K562 (cell line): ENCODE measurements at regions not wholly inside any gene's neighbourhood (a gene's known extent, or its start where the extent isn't known, plus 50 kb on each side); places are given as distances from the start of the nearest gene placed in this dataset.
A peak's percentile ranks its signal among the peaks of the same experiment; 100 is the strongest.
"Not testable (repeated sequence)": the region's sequence is repeated elsewhere in the genome, so short reads cannot be mapped to it uniquely, and the experiment has no call there.

Experiments
- ATAC-seq: fragments of 200-7000 bp; cut with Tn5 transposase; 3 replicates; pipeline ENCODE4 v1.9.1; 2020; ENCODE audit warnings: moderate library complexity
- BruUV-seq: library from RNA; stranded (reverse); fragments of 400-500 nt; replicated peaks from 2 replicates; lab custom pipeline; 2021; lab: Mats Ljungman, UMichigan
- CTCF ChIA-PET: fragments of 300-600 bp; formaldehyde crosslinking; extraction: SDS; loops from one replicate; lab custom pipeline; 2021; ENCODE audit warnings: low intra/inter-chr PET ratio; lab: Yijun Ruan, JAX
- POLR2A ChIA-PET: fragments of 300-600, 350-650 bp; sonication (Branson Sonifier 250); formaldehyde crosslinking; extraction: SDS; loops from one replicate; lab custom pipeline; 2021; ENCODE audit warnings: antibody characterized with exemption, inconsistent platforms; lab: Yijun Ruan, JAX
- DNase-seq, 4 experiments: peaks; one replicate each; pipeline versions ENCODE4 v3.0.0 to v3.0.0-alpha.2; 2011 to 2018; ENCODE audit warnings: low spot score in 3 of 4, mixed read lengths in 3 of 4; ENCODE audit errors: extremely low read depth in 1 of 4
- FAIRE-seq: peaks from 2 replicates; lab custom pipeline; 2011; peaks lifted over from hg19 to GRCh38; lab: Jason Lieb, UNC
- H2AFZ ChIP-seq: 2 replicates; pipeline ENCODE4 v1.6.0; 2011; ENCODE audit warnings: low read depth, low read length, control low read depth, inconsistent platforms
- H3K27ac ChIP-seq: fragments of 200-600 bp; 3 replicates; pipeline ENCODE4 v1.8.0; 2011; ENCODE audit warnings: low read depth, mild to moderate bottlenecking, control low read depth, inconsistent platforms, low read length, moderate library complexity, mixed read lengths; ENCODE audit errors: extremely low read depth
- H3K27me3 ChIP-seq, 2 experiments: fragments of 300-600 bp in 1 of 2; 2 replicates in 1 of 2; 3 replicates in 1 of 2; pipeline versions ENCODE4 v1.6.0 to v1.8.0; 2011; ENCODE audit warnings: inconsistent platforms in 2 of 2, low read length in 2 of 2, mild to moderate bottlenecking in 1 of 2, mixed read lengths in 1 of 2, moderate library complexity in 1 of 2; ENCODE audit not compliant: control insufficient read depth in 2 of 2, insufficient read depth in 2 of 2
- H3K36me3 ChIP-seq: fragments of 300-600 bp; 3 replicates; pipeline ENCODE4 v1.8.0; 2011; ENCODE audit warnings: mild to moderate bottlenecking, low read length, inconsistent platforms; ENCODE audit not compliant: control insufficient read depth, insufficient read depth
- H3K4me1 ChIP-seq, 2 experiments: fragments of 200-600 bp in 1 of 2; replicated peaks in 1 of 2; 2 replicates in 1 of 2; 3 replicates in 1 of 2; pipeline versions ENCODE4 v1.5.1 to v1.8.0; 2011; ENCODE audit warnings: inconsistent platforms in 2 of 2, low read length in 2 of 2, mild to moderate bottlenecking in 1 of 2, mixed read lengths in 1 of 2, moderate library complexity in 1 of 2; ENCODE audit not compliant: control insufficient read depth in 2 of 2, insufficient read depth in 2 of 2
- H3K4me2 ChIP-seq: 2 replicates; pipeline ENCODE4 v1.6.1; 2011; ENCODE audit warnings: low read length, control low read depth, inconsistent platforms, mixed read lengths; ENCODE audit not compliant: insufficient read depth
- H3K4me3 ChIP-seq: fragments of 200-600 bp; sonication (generic), shearing (Covaris generic); 2 replicates; pipeline ENCODE4 v1.5.1; 2016; ENCODE audit warnings: control low read depth, inconsistent platforms
- H3K79me2 ChIP-seq: fragments of 200-600 bp; 3 replicates; pipeline ENCODE4 v1.8.0; 2011; ENCODE audit warnings: low read length, inconsistent platforms; ENCODE audit not compliant: control insufficient read depth, insufficient read depth
- H3K9ac ChIP-seq, 2 experiments: 2 replicates each; pipeline versions ENCODE4 v1.6.0 to v1.6.1; 2011; ENCODE audit warnings: low read depth in 2 of 2, low read length in 2 of 2, control low read depth in 1 of 2, inconsistent platforms in 1 of 2, mild to moderate bottlenecking in 1 of 2, mixed read lengths in 1 of 2; ENCODE audit not compliant: insufficient read depth in 1 of 2
- H3K9me1 ChIP-seq: one replicate; pipeline ENCODE4 v1.6.0; 2011; ENCODE audit warnings: inconsistent platforms, mild to moderate bottlenecking, low read length, moderate library complexity; ENCODE audit not compliant: control insufficient read depth, insufficient read depth
- H3K9me3 ChIP-seq: replicated peaks from 2 replicates; pipeline ENCODE4 v1.5.1; 2011; ENCODE audit warnings: low read depth, low read length, inconsistent platforms; ENCODE audit not compliant: control insufficient read depth, insufficient read depth
- H4K20me1 ChIP-seq: replicated peaks from 2 replicates; pipeline ENCODE4 v1.6.1; 2011; ENCODE audit warnings: low read length, inconsistent platforms, mixed read lengths; ENCODE audit not compliant: control insufficient read depth, insufficient read depth
- ZNF316 ChIP-seq: fragments of 450-650 bp; IDR thresholded peaks from 2 replicates; pipeline ENCODE4 v1.6.1; 2016
- WGBS: fragments of 100-300 bp; shearing (Covaris generic); methylation state at CpG from one replicate; pipeline ENCODE4 v1.1.6; 2016; ENCODE audit warnings: low coverage, mixed read lengths; ENCODE audit not compliant: insufficient coverage; ENCODE audit errors: missing lambda C conversion rate; 5-methylcytosine and 5-hydroxymethylcytosine counted together
- in situ Hi-C: fragments of 300-500 bp; cut with MboI; formaldehyde crosslinking; loops from 4 replicates; pipeline ENCODE4 v1.15.0; 2018; ENCODE audit warnings: inconsistent platforms, mixed read lengths
- intact Hi-C: fragments of 100-400 bp; cut with micrococcal nuclease; formaldehyde crosslinking; loops from 2 replicates; pipeline ENCODE4 v1.14.2; 2022

- not testable (repeated sequence) for H3K79me2 ChIP-seq
- TF ChIP-seq ZNF316 = peak; percentile 54
- TF ChIP-seq, all 486 proteins: peak for 1; not testable (repeated sequence) for 485
- H3K27me3 ChIP-seq, H4K20me1 ChIP-seq, H3K4me3 ChIP-seq, FAIRE-seq, H3K36me3 ChIP-seq, H3K9me1 ChIP-seq, CTCF ChIA-PET, H2AFZ ChIP-seq, H3K27ac ChIP-seq, H3K9ac ChIP-seq, POLR2A ChIA-PET, H3K9me3 ChIP-seq, BruUV-seq, intact Hi-C loops, H3K4me2 ChIP-seq, H3K4me1 ChIP-seq, DNase-seq, in situ Hi-C loops, ATAC-seq: not testable (repeated sequence)
- 2% methylated on average over 5 of the region's 5 CpGs for WGBS
These were observed 61.9 kb upstream of the NAA35 start for GRCh38 chr9:85878872-85879597.

- FAIRE-seq, in situ Hi-C loops, H3K79me2 ChIP-seq, H3K9ac ChIP-seq, H3K27ac ChIP-seq, H3K9me1 ChIP-seq, BruUV-seq, DNase-seq, H2AFZ ChIP-seq, intact Hi-C loops, H3K4me1 ChIP-seq, H4K20me1 ChIP-seq, ATAC-seq, H3K4me3 ChIP-seq, CTCF ChIA-PET, H3K36me3 ChIP-seq, H3K9me3 ChIP-seq, H3K27me3 ChIP-seq, H3K4me2 ChIP-seq: not testable (repeated sequence)
- POLR2A ChIA-PET = interaction anchor here (1.3 kb wide), 1 partner anchor 62 kb away, joined by 4 read pairs; no protein-coding TSS in a partner anchor
- WGBS = 0% methylated on average over 3 of the region's 3 CpGs
These were observed 60.4 kb upstream of the NAA35 start for GRCh38 chr9:85880507-85880906.
